CD14-positive monocyte (primary cell): ENCODE measurements at regions not wholly inside any gene's neighbourhood (a gene's known extent, or its start where the extent isn't known, plus 50 kb on each side); places are given as distances from the start of the nearest gene placed in this dataset.

Experiments used
- DNase-seq, 3 donors: peaks; one replicate each; pipeline ENCODE4 v3.0.0-alpha.2; 2011 to 2022
- H2AFZ ChIP-seq: 2 replicates; pipeline ENCODE4 v1.6.0; 2012; ENCODE audit warnings: mild to moderate bottlenecking, low read depth, low read length, inconsistent platforms; ENCODE audit not compliant: insufficient read depth, poor library complexity, severe bottlenecking
- H3K27ac ChIP-seq, 2 donors: 1 replicate in 1 of 2; 2 replicates in 1 of 2; pipeline ENCODE4 v1.5.1; 2012 to 2013; ENCODE audit warnings: low read length in 2 of 2, control low read depth in 1 of 2, inconsistent platforms in 1 of 2, low read depth in 1 of 2, mild to moderate bottlenecking in 1 of 2
- H3K27me3 ChIP-seq, 2 donors: one replicate each; pipeline versions ENCODE4 v1.6.0 to v1.6.1; 2011 to 2013; ENCODE audit warnings: low read length in 2 of 2; ENCODE audit not compliant: control insufficient read depth in 2 of 2, insufficient read depth in 2 of 2
- H3K36me3 ChIP-seq, 2 donors: replicated peaks in 1 of 2; 1 replicate in 1 of 2; 2 replicates in 1 of 2; pipeline versions ENCODE4 v1.5.1 to v1.6.1; 2012 to 2013; ENCODE audit warnings: low read length in 2 of 2, control low read depth in 1 of 2, inconsistent platforms in 1 of 2, mild to moderate bottlenecking in 1 of 2; ENCODE audit not compliant: insufficient read depth in 2 of 2, control insufficient read depth in 1 of 2
- H3K4me1 ChIP-seq, 2 donors: 1 replicate in 1 of 2; 2 replicates in 1 of 2; pipeline versions ENCODE4 v1.5.1 to v1.6.1; 2012 to 2013; ENCODE audit warnings: low read length in 2 of 2, control low read depth in 1 of 2, inconsistent platforms in 1 of 2, mild to moderate bottlenecking in 1 of 2, moderate library complexity in 1 of 2; ENCODE audit not compliant: insufficient read depth in 2 of 2, control insufficient read depth in 1 of 2
- H3K4me2 ChIP-seq: replicated peaks from 2 replicates; pipeline ENCODE3; 2012; ENCODE audit warnings: low read length, moderate library complexity, mild to moderate bottlenecking; ENCODE audit not compliant: poor library complexity, severe bottlenecking; ENCODE audit errors: extremely low read depth
- H3K4me3 ChIP-seq, 3 experiments: fragments of 200-600 bp in 1 of 3; sonication (generic) in 1 of 3; replicated peaks in 1 of 3; 1 replicate in 2 of 3; 2 replicates in 1 of 3; pipeline ENCODE4 v1.5.1; 2011 to 2013; ENCODE audit warnings: low read length in 3 of 3, mild to moderate bottlenecking in 3 of 3, control low read depth in 2 of 3, low read depth in 2 of 3, inconsistent platforms in 1 of 3, moderate library complexity in 1 of 3
- H3K79me2 ChIP-seq: 2 replicates; pipeline ENCODE4 v1.6.0; 2012; ENCODE audit warnings: mild to moderate bottlenecking, control low read depth, inconsistent platforms, low read length, moderate library complexity; ENCODE audit not compliant: insufficient read depth
- H3K9ac ChIP-seq: 2 replicates; pipeline ENCODE4 v1.6.0; 2017; ENCODE audit warnings: low read length, mild to moderate bottlenecking; ENCODE audit not compliant: insufficient read depth, poor library complexity, severe bottlenecking
- H3K9me3 ChIP-seq, 2 donors: replicated peaks in 1 of 2; 1 replicate in 1 of 2; 2 replicates in 1 of 2; pipeline versions ENCODE4 v1.5.1 to v1.6.1; 2012 to 2013; ENCODE audit warnings: low read length in 2 of 2, control low read depth in 1 of 2; ENCODE audit not compliant: control insufficient read depth in 1 of 2, insufficient read depth in 1 of 2
- H4K20me1 ChIP-seq: 2 replicates; pipeline ENCODE4 v1.6.0; 2012; ENCODE audit warnings: mild to moderate bottlenecking, low read length, control low read depth, moderate library complexity; ENCODE audit not compliant: insufficient read depth
- H3K27ac Mint-ChIP-seq, 7 donors: one replicate each; pipeline ENCODE4 v1.8.0; 2020; ENCODE audit warnings: mild to moderate bottlenecking in 7 of 7, mixed read lengths in 7 of 7, moderate library complexity in 6 of 7, inconsistent platforms in 2 of 7
- H3K27me3 Mint-ChIP-seq, 3 donors: one replicate each; pipeline ENCODE4 v1.8.0; 2021 to 2022; ENCODE audit warnings: low read depth in 3 of 3, mild to moderate bottlenecking in 3 of 3, mixed read lengths in 3 of 3, moderate library complexity in 3 of 3, inconsistent platforms in 1 of 3
- H3K36me3 Mint-ChIP-seq, 2 donors: one replicate each; pipeline ENCODE4 v1.8.0; 2020; ENCODE audit warnings: mixed read lengths in 2 of 2, inconsistent platforms in 1 of 2, mild to moderate bottlenecking in 1 of 2
- H3K4me1 Mint-ChIP-seq: one replicate; pipeline ENCODE4 v1.8.0; 2020; ENCODE audit warnings: mild to moderate bottlenecking, mixed read lengths
- H3K4me3 Mint-ChIP-seq, 2 donors: one replicate each; pipeline ENCODE4 v1.8.0; 2020; ENCODE audit warnings: mild to moderate bottlenecking in 2 of 2, mixed read lengths in 2 of 2, moderate library complexity in 1 of 2
- H3K9me3 Mint-ChIP-seq, 7 donors: one replicate each; pipeline ENCODE4 v1.8.0; 2020 to 2022; ENCODE audit warnings: mixed read lengths in 7 of 7, mild to moderate bottlenecking in 6 of 7, moderate library complexity in 6 of 7, inconsistent platforms in 2 of 7
- WGBS: methylation state at CpG from one replicate; pipeline ENCODE4 v1.1.5; 2013; ENCODE audit warnings: missing lambda C conversion rate; ENCODE audit not compliant: insufficient coverage; 5-methylcytosine and 5-hydroxymethylcytosine counted together
- intact Hi-C, 2 donors: fragments of 100-400 bp; cut with micrococcal nuclease; formaldehyde crosslinking; loops; one replicate each; pipeline versions ENCODE4 v1.15.0 to v1.15.1; 2023
- TF ChIP-seq, protein P1 (sequence below): fragments of 200-600 bp; IDR thresholded peaks from one replicate; pipeline ENCODE4 v1.8.0; 2022; ENCODE audit warnings: antibody characterized with exemption, mild to moderate bottlenecking

DNA sequence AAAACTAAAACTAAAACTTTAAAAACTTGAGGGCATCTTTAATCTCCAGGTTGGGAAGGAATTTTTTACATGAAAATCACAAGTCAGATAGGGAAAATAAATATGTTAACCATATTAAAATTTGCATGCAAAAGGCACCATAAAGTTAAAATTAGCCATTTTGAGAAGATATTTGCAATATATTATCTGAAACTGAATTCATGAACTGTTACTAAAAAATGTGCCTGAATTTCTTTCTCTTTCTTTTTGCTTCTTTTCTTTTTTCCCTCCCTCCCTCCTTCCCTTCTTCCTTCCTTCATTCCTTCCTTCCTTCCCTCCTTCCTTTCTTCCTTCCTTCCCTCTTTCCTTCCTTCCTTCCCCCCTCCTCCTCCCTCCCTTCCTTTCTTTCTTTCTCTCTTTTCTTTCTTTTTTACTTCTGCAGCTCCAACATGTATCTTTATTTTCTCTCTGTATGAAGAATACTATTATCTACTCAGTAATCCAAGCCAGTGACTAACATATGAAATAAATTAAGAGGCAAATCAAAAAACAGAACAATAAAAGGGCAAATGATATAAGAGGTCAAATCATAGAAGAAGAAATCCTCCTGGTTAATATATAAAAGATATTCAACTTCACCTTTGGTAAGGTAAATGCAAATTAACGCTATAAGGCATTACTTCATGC lies 146.0 kb downstream of the BRMS1L start:
- Histone ChIP-seq H3K27me3 (no peaks in the 10 kb centered on the region), H3K27ac (no peak overlapping the region), H3K79me2 (no peaks in the 10 kb centered on the region), H3K36me3 (no peaks in the 10 kb centered on the region), H3K4me1 (no peaks in the 10 kb centered on the region), H4K20me1 (no peaks in the 10 kb centered on the region), H2AFZ (no peak overlapping the region), H3K4me2 (no peak overlapping the region), H3K9me3 (no peaks in the 10 kb centered on the region), H3K9ac (no peak overlapping the region), H3K4me3 (no peak overlapping the region)
- TF ChIP-seq, protein P1, sequence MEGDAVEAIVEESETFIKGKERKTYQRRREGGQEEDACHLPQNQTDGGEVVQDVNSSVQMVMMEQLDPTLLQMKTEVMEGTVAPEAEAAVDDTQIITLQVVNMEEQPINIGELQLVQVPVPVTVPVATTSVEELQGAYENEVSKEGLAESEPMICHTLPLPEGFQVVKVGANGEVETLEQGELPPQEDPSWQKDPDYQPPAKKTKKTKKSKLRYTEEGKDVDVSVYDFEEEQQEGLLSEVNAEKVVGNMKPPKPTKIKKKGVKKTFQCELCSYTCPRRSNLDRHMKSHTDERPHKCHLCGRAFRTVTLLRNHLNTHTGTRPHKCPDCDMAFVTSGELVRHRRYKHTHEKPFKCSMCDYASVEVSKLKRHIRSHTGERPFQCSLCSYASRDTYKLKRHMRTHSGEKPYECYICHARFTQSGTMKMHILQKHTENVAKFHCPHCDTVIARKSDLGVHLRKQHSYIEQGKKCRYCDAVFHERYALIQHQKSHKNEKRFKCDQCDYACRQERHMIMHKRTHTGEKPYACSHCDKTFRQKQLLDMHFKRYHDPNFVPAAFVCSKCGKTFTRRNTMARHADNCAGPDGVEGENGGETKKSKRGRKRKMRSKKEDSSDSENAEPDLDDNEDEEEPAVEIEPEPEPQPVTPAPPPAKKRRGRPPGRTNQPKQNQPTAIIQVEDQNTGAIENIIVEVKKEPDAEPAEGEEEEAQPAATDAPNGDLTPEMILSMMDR: no peak
- intact Hi-C loops: no loop called here
- Mint-ChIP-seq H3K27ac (no peak overlapping the region), H3K4me1 (no peaks in the 10 kb centered on the region), H3K27me3 (peaks cover 0 to 8% (median 0%) of the 10 kb centered on the region in 3 donors), H3K9me3 (peaks cover 0 to 4% (median 0%) of the 10 kb centered on the region in 7 donors), H3K4me3 (no peak overlapping the region), H3K36me3 (no peaks in the 10 kb centered on the region)
- WGBS: 67% methylated on average over 1 of the region's 1 CpG
- no peak for DNase-seq

DNA sequence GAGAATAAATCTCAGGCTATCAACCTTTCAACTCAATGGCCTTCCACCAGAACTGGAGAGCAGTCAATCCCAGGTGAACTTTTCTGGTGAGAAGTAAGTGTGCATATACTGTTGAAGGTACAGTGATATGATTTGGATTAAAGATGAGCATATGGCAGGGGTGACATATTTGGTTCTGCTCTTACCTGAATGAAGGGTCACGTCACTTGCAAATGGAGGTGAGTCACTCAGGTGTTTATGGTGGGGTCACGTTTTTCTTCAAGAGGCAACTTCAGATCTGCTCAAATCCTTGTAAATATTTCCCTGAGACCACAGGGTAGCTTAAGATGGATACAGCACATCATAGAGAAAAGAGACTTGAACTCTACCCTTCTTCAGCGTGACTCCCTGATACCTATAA lies 143.2 kb downstream of the BRMS1L start:
- DNase-seq: no peak
- TF ChIP-seq, protein P1: no peak
- Histone ChIP-seq H3K4me2 (no peak overlapping the region), H3K79me2 (no peaks in the 10 kb centered on the region), H4K20me1 (no peaks in the 10 kb centered on the region), H3K4me3 (no peak overlapping the region), H3K27ac (no peak overlapping the region), H3K9me3 (no peaks in the 10 kb centered on the region), H3K36me3 (no peaks in the 10 kb centered on the region), H3K9ac (no peak overlapping the region), H3K4me1 (no peaks in the 10 kb centered on the region), H3K27me3 (no peaks in the 10 kb centered on the region), H2AFZ (no peak overlapping the region)
- Mint-ChIP-seq H3K27me3 (peaks cover 0 to 8% (median 0%) of the 10 kb centered on the region in 3 donors), H3K4me3 (no peak overlapping the region), H3K27ac (no peak overlapping the region), H3K4me1 (no peaks in the 10 kb centered on the region), H3K36me3 (no peaks in the 10 kb centered on the region), H3K9me3 (peaks cover 0 to 3% (median 0%) of the 10 kb centered on the region in 7 donors)
- intact Hi-C loops: no loop called here
- WGBS: 100% methylated on average over 1 of the region's 3 CpGs
